ENCODE measurements at regions not wholly inside any gene's neighbourhood (a gene's known extent, or its start where the extent isn't known, plus 50 kb on each side); places are given as distances from the start of the nearest gene placed in this dataset.

DNA sequence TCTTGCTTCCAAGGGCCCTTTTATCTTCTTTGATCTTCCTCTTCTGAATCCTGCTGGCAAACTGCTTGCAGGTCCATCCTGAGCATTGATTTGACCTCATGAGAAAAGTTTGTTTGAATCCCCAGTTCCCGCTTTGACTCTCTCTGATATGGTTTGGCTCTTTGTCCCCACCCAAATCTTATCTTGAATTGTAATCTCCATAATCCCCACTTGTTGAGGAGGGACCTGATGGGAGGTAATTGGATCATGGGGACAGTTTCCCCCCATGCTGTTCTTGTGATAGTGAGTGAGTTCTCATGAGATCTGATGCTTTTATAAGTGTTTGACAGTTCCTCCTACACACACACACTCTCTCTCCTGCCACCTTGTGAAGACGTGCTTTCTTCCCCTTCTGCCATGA is 126.6 kb upstream of the ARHGAP20 start:
- TF ChIP-seq, protein P1, sequence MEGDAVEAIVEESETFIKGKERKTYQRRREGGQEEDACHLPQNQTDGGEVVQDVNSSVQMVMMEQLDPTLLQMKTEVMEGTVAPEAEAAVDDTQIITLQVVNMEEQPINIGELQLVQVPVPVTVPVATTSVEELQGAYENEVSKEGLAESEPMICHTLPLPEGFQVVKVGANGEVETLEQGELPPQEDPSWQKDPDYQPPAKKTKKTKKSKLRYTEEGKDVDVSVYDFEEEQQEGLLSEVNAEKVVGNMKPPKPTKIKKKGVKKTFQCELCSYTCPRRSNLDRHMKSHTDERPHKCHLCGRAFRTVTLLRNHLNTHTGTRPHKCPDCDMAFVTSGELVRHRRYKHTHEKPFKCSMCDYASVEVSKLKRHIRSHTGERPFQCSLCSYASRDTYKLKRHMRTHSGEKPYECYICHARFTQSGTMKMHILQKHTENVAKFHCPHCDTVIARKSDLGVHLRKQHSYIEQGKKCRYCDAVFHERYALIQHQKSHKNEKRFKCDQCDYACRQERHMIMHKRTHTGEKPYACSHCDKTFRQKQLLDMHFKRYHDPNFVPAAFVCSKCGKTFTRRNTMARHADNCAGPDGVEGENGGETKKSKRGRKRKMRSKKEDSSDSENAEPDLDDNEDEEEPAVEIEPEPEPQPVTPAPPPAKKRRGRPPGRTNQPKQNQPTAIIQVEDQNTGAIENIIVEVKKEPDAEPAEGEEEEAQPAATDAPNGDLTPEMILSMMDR (IDR thresholded peaks at IDR 0.05): no peak
- TF ChIP-seq POLR2AphosphoS5 (IDR thresholded peaks at IDR 0.05) (no peak), EP300 (IDR thresholded peaks at IDR 0.05) (no peak), POLR2A (IDR thresholded peaks at IDR 0.05) (no peak)

Measured in upper lobe of left lung (tissue), 4 donors.